Esophagus muscularis mucosa (tissue), 4 donors: ENCODE measurements at regions not wholly inside any gene's neighbourhood (a gene's known extent, or its start where the extent isn't known, plus 50 kb on each side); places are given as distances from the start of the nearest gene placed in this dataset.

Experiments used
- DNase-seq: peaks from one replicate; pipeline ENCODE4 v3.0.0-alpha.2; 2017; ENCODE audit errors: extremely low spot score
- H3K27ac ChIP-seq, 4 donors: fragments of 200-600 bp; sonication (generic); replicated peaks in 1 of 4; 1 replicate in 3 of 4; 2 replicates in 1 of 4; pipeline ENCODE4 v1.5.1; 2016 to 2019; ENCODE audit warnings: mild to moderate bottlenecking in 1 of 4
- H3K27me3 ChIP-seq, 4 donors: fragments of 200-600 bp; sonication (generic); one replicate each; pipeline versions ENCODE4 v1.5.1 to v1.6.0; 2016 to 2019
- H3K36me3 ChIP-seq, 4 donors: fragments of 200-600 bp; sonication (generic); one replicate each; pipeline ENCODE4 v1.5.1; 2016 to 2019
- H3K4me1 ChIP-seq, 4 donors: fragments of 200-600 bp; sonication (generic); one replicate each; pipeline ENCODE4 v1.5.1; 2016 to 2019
- H3K4me3 ChIP-seq, 4 donors: fragments of 200-600 bp; sonication (generic); 1 replicate in 2 of 4; 2 replicates in 2 of 4; pipeline ENCODE4 v1.5.1; 2016 to 2019; ENCODE audit warnings: mild to moderate bottlenecking in 4 of 4, moderate library complexity in 1 of 4
- H3K9me3 ChIP-seq, 4 donors: fragments of 200-600 bp; sonication (generic); 1 replicate in 3 of 4; 2 replicates in 1 of 4; pipeline ENCODE4 v1.5.1; 2016 to 2019
- CTCF ChIP-seq, 3 experiments: fragments of 200-600 bp in 2 of 3; fragments of 450-650 bp in 1 of 3; sonication (generic) in 2 of 3; IDR thresholded peaks; one replicate each; pipeline ENCODE4 v1.5.1; 2017 to 2019; ENCODE audit warnings: antibody characterized with exemption in 3 of 3, mild to moderate bottlenecking in 2 of 3, moderate library complexity in 1 of 3
- EP300 ChIP-seq: sonication (generic); formaldehyde crosslinking; IDR thresholded peaks from one replicate; pipeline ENCODE4 v1.6.1; 2017; ENCODE audit warnings: antibody characterized with exemption
- POLR2A ChIP-seq: fragments of 450-650 bp; IDR thresholded peaks from one replicate; pipeline ENCODE4 v1.6.1; 2017; ENCODE audit warnings: antibody characterized with exemption, moderate library complexity, mild to moderate bottlenecking, low read depth
- POLR2AphosphoS5 ChIP-seq, 2 donors: sonication (generic); formaldehyde crosslinking; IDR thresholded peaks; one replicate each; pipeline ENCODE4 v1.6.1; 2017; ENCODE audit warnings: antibody characterized with exemption in 2 of 2
- WGBS: methylation state at CpG from one replicate; pipeline ENCODE4 v1.1.5; 2018; 5-methylcytosine and 5-hydroxymethylcytosine counted together
- intact Hi-C: fragments of 100-400 bp; cut with DNase I; formaldehyde crosslinking; loops from one replicate; pipeline ENCODE4 v1.15.1; 2023

GRCh38 chr10:90992462-90992861, 71.6 kb upstream of the ANKRD1 start:
- H3K27me3 ChIP-seq: peaks cover 0 to 8% (median 0%) of the 10 kb centered on the region in 4 donors
- intact Hi-C loops: no loop called here
- H3K4me3 ChIP-seq: no peak overlapping the region
- DNase-seq: no peak
- no peak overlapping the region for H3K27ac ChIP-seq
- no peaks in the 10 kb centered on the region for H3K4me1 ChIP-seq
- 68% methylated on average over 2 of the region's 2 CpGs for WGBS
- no peak for TF ChIP-seq POLR2A
- H3K36me3 ChIP-seq: no peaks in the 10 kb centered on the region
- H3K9me3 ChIP-seq: no peaks in the 10 kb centered on the region

- Histone ChIP-seq H3K4me3 (no peak overlapping the region), H3K4me1 (no peaks in the 10 kb centered on the region), H3K27me3 (peaks cover 0 to 8% (median 0%) of the 10 kb centered on the region in 4 donors), H3K9me3 (no peaks in the 10 kb centered on the region), H3K27ac (no peak overlapping the region), H3K36me3 (no peaks in the 10 kb centered on the region)
- intact Hi-C loops: no loop called here
- no peak for DNase-seq
- TF ChIP-seq POLR2A (no peak), POLR2AphosphoS5 (IDR thresholded peaks at IDR 0.05) (no peak)
- 44% methylated on average over 3 of the region's 3 CpGs for WGBS
These were observed 72.5 kb upstream of the ANKRD1 start for GRCh38 chr10:90993340-90993739.

- no peak overlapping the region for H3K27ac ChIP-seq
- intact Hi-C loops: no loop called here
- TF ChIP-seq EP300 (no peak), POLR2A (no peak), CTCF (IDR thresholded peaks at IDR 0.05) (no peak), POLR2AphosphoS5 (IDR thresholded peaks at IDR 0.05) (no peak)
- peaks cover 0 to 8% (median 0%) of the 10 kb centered on the region in 4 donors for H3K27me3 ChIP-seq
- WGBS: 77% methylated on average over 3 of the region's 3 CpGs
- H3K4me1 ChIP-seq: no peaks in the 10 kb centered on the region
- H3K9me3 ChIP-seq: no peaks in the 10 kb centered on the region
- H3K4me3 ChIP-seq: no peak overlapping the region
- no peaks in the 10 kb centered on the region for H3K36me3 ChIP-seq
- no peak for DNase-seq
These were observed 76.8 kb upstream of the ANKRD1 start for GRCh38 chr10:90997670-90998069.

GRCh38 chr10:90998733-90999511, 78.0 kb upstream of the ANKRD1 start:
- intact Hi-C loops: no loop called here
- 90% methylated on average over 11 of the region's 11 CpGs for WGBS
- H3K4me3 ChIP-seq: no peak overlapping the region
- no peak for DNase-seq
- no peak overlapping the region for H3K27ac ChIP-seq
- H3K27me3 ChIP-seq: peaks cover 0 to 5% (median 0%) of the 10 kb centered on the region in 4 donors
- TF ChIP-seq POLR2A (no peak), POLR2AphosphoS5 (IDR thresholded peaks at IDR 0.05) (no peak), EP300 (no peak), CTCF (IDR thresholded peaks at IDR 0.05) (no peak)
- no peaks in the 10 kb centered on the region for H3K4me1 ChIP-seq
- H3K36me3 ChIP-seq: no peaks in the 10 kb centered on the region
- H3K9me3 ChIP-seq: no peaks in the 10 kb centered on the region

- WGBS: 90% methylated on average over 5 of the region's 5 CpGs
- no peak for DNase-seq
- Histone ChIP-seq H3K4me3 (no peak overlapping the region), H3K27ac (no peak overlapping the region), H3K9me3 (no peaks in the 10 kb centered on the region), H3K36me3 (no peaks in the 10 kb centered on the region), H3K4me1 (no peaks in the 10 kb centered on the region), H3K27me3 (no peaks in the 10 kb centered on the region)
- intact Hi-C loops: no loop called here
- no peak for TF ChIP-seq EP300
- no peak for TF ChIP-seq POLR2AphosphoS5 (IDR thresholded peaks at IDR 0.05)
- no peak for TF ChIP-seq CTCF (IDR thresholded peaks at IDR 0.05)
- TF ChIP-seq POLR2A: no peak
These were observed 78.8 kb upstream of the ANKRD1 start for GRCh38 chr10:90999512-91000172.
